DOHH2 (cell line): ENCODE measurements at regions not wholly inside any gene's neighbourhood (a gene's known extent, or its start where the extent isn't known, plus 50 kb on each side); places are given as distances from the start of the nearest gene placed in this dataset.
A peak's percentile ranks its signal among the peaks of the same experiment; 100 is the strongest.

Source experiments
- H3F3A ChIP-seq: fragments of 200-600 bp; sonication (generic), shearing (Covaris generic); 2 replicates; pipeline ENCODE4 v1.6.0; 2016; ENCODE audit warnings: antibody characterized with exemption, mild to moderate bottlenecking; ENCODE audit not compliant: control insufficient read depth, insufficient read depth
- H3K27ac ChIP-seq: fragments of 200-600 bp; sonication (generic); 2 replicates; pipeline ENCODE4 v1.5.1; 2014; ENCODE audit warnings: low read depth, mild to moderate bottlenecking, low read length, moderate library complexity
- H3K27me3 ChIP-seq: fragments of 200-600 bp; sonication (generic); 2 replicates; pipeline ENCODE4 v1.6.1; 2014; ENCODE audit warnings: mild to moderate bottlenecking, low read length, mixed read lengths; ENCODE audit not compliant: control insufficient read depth
- H3K36me3 ChIP-seq: fragments of 200-600 bp; sonication (generic); 2 replicates; pipeline ENCODE4 v1.6.1; 2014; ENCODE audit warnings: mild to moderate bottlenecking, low read length, moderate library complexity, mixed read lengths; ENCODE audit not compliant: control insufficient read depth
- H3K4me1 ChIP-seq: fragments of 200-600 bp; sonication (generic); 2 replicates; pipeline ENCODE4 v1.6.1; 2014; ENCODE audit warnings: mild to moderate bottlenecking, low read length, mixed read lengths; ENCODE audit not compliant: control insufficient read depth
- H3K4me2 ChIP-seq: fragments of 200-600 bp; sonication (generic); 2 replicates; pipeline ENCODE4 v1.6.0; 2014; ENCODE audit warnings: mild to moderate bottlenecking, low read length, moderate library complexity
- H3K4me3 ChIP-seq: fragments of 200-600 bp; sonication (generic); 2 replicates; pipeline ENCODE4 v1.5.1; 2014; ENCODE audit warnings: mild to moderate bottlenecking, low read length, mixed read lengths
- H3K79me2 ChIP-seq: fragments of 200-600 bp; sonication (generic); 2 replicates; pipeline ENCODE4 v1.6.1; 2014; ENCODE audit warnings: mild to moderate bottlenecking, low read length, mixed read lengths; ENCODE audit not compliant: control insufficient read depth
- H3K9me2 ChIP-seq: fragments of 200-600 bp; sonication (generic); replicated peaks from 2 replicates; pipeline ENCODE4 v1.6.1; 2014; ENCODE audit warnings: mild to moderate bottlenecking, low read length, mixed read lengths; ENCODE audit not compliant: control insufficient read depth
- H3K9me3 ChIP-seq: fragments of 200-600 bp; sonication (generic); 2 replicates; pipeline ENCODE4 v1.6.1; 2014; ENCODE audit warnings: antibody characterized with exemption, low read length, mixed read lengths; ENCODE audit not compliant: control insufficient read depth, insufficient read depth
- H4K20me1 ChIP-seq: fragments of 200-600 bp; sonication (generic); 2 replicates; pipeline ENCODE4 v1.6.0; 2014; ENCODE audit warnings: low read depth, mild to moderate bottlenecking, antibody characterized with exemption, low read length, moderate library complexity; ENCODE audit not compliant: control insufficient read depth, insufficient read depth
- EZH2phosphoT487 ChIP-seq: fragments of 200-600 bp; sonication (generic); IDR thresholded peaks from 2 replicates; pipeline ENCODE4 v1.6.1; 2017; ENCODE audit warnings: borderline replicate concordance, mild to moderate bottlenecking, antibody characterized with exemption, low read length, moderate library complexity, mixed read lengths
- TF ChIP-seq, protein P1 (sequence below): fragments of 200-600 bp; sonication (generic); IDR thresholded peaks from one replicate; pipeline ENCODE4 v1.5.1; 2014; ENCODE audit warnings: antibody characterized with exemption, mild to moderate bottlenecking, low read depth, low read length; ENCODE audit not compliant: poor library complexity, severe bottlenecking

DNA sequence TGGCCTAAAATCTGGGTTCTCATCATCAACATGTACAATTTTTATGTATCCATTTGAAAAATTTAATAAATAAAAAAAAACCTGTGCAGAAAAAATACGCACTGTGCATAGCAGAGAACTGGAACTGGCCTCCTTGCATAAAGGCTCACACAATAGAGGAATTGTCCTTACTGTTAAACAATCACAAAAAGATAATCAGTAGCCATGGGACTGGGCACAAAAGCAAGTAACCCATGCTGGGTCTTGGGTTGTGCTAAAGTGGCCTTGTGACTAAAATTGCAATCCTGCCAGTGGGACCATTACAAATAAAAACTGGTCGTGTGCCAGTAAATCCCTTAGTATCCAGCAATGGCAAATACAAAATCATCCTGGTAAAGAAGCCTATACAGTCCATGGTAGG lies 1646.6 kb downstream of the MAT2B start:
- H3K4me3 ChIP-seq = no peak overlapping the region
- TF ChIP-seq, protein P1, sequence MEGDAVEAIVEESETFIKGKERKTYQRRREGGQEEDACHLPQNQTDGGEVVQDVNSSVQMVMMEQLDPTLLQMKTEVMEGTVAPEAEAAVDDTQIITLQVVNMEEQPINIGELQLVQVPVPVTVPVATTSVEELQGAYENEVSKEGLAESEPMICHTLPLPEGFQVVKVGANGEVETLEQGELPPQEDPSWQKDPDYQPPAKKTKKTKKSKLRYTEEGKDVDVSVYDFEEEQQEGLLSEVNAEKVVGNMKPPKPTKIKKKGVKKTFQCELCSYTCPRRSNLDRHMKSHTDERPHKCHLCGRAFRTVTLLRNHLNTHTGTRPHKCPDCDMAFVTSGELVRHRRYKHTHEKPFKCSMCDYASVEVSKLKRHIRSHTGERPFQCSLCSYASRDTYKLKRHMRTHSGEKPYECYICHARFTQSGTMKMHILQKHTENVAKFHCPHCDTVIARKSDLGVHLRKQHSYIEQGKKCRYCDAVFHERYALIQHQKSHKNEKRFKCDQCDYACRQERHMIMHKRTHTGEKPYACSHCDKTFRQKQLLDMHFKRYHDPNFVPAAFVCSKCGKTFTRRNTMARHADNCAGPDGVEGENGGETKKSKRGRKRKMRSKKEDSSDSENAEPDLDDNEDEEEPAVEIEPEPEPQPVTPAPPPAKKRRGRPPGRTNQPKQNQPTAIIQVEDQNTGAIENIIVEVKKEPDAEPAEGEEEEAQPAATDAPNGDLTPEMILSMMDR = no peak
- no peak for TF ChIP-seq EZH2phosphoT487
- H4K20me1 ChIP-seq = no peaks in the 10 kb centered on the region
- H3K79me2 ChIP-seq = no peaks in the 10 kb centered on the region
- H3K9me3 ChIP-seq = no peaks in the 10 kb centered on the region
- no peaks in the 10 kb centered on the region for H3K9me2 ChIP-seq
- H3K36me3 ChIP-seq = no peaks in the 10 kb centered on the region
- no peaks in the 10 kb centered on the region for H3F3A ChIP-seq
- no peaks in the 10 kb centered on the region for H3K27me3 ChIP-seq
- no peak overlapping the region for H3K4me2 ChIP-seq
- no peak overlapping the region for H3K27ac ChIP-seq
- no peaks in the 10 kb centered on the region for H3K4me1 ChIP-seq

DNA sequence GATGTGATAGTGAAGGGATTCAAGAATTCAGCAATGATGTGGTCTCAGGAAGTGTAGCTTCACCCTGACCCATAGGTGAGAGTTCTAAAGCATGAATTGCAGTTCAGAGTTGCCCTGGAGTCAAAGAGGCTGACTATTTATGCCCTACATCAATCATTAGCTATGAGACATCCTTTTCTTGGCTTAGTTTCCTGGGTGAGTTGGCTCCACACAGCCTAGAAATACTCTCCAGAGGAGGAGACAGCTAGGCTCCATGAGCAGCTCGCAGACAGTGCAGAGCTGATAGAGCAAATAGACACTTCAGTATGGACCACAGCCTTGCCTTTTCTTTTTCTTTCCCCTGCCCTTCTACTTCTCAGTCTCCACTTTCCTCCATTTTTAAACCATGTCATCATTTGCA lies 1651.8 kb downstream of the MAT2B start:
- Histone ChIP-seq H3K4me1 (no peaks in the 10 kb centered on the region), H3K27ac (no peak overlapping the region), H3K79me2 (no peaks in the 10 kb centered on the region), H3K4me3 (no peak overlapping the region), H3K9me3 (no peaks in the 10 kb centered on the region), H3K36me3 (no peaks in the 10 kb centered on the region), H3K27me3 (no peaks in the 10 kb centered on the region), H3K9me2 (no peaks in the 10 kb centered on the region), H3F3A (no peaks in the 10 kb centered on the region), H4K20me1 (no peaks in the 10 kb centered on the region), H3K4me2 (no peak overlapping the region)
- TF ChIP-seq, protein P1 = no peak
- no peak for TF ChIP-seq EZH2phosphoT487

DNA sequence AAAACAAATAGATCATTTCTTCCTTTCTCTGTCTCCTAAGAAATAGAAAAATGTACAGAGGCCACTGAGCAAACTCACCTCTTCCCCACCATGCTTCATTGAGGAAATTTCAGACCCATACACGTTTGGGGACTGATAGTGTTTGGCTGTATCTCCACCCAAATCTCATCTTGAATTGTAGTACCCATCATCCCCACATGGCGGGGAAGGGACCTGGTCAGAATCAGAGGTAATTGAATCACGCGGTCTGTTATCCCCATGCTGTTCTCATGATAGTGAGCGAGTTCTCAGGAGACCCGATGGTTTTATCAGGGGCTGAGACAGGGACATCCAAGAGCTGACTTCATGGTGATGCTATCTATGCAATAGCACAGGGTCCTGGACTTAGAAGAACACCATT lies 1655.8 kb downstream of the MAT2B start:
- Histone ChIP-seq H3K9me3 (no peaks in the 10 kb centered on the region), H3F3A (no peaks in the 10 kb centered on the region)

More for the DNA sequence above, 1655.8 kb downstream of the MAT2B start:
- H3K4me3 ChIP-seq = no peak overlapping the region
- H3K27me3 ChIP-seq = no peaks in the 10 kb centered on the region
- H3K27ac ChIP-seq = no peak overlapping the region
- H3K4me1 ChIP-seq = no peaks in the 10 kb centered on the region
- H3K4me2 ChIP-seq = no peak overlapping the region
- no peaks in the 10 kb centered on the region for H3K36me3 ChIP-seq
- H3K79me2 ChIP-seq = no peaks in the 10 kb centered on the region
- TF ChIP-seq EZH2phosphoT487 = no peak
- TF ChIP-seq, protein P1 = peak; percentile 35
- no peaks in the 10 kb centered on the region for H4K20me1 ChIP-seq
- no peaks in the 10 kb centered on the region for H3K9me2 ChIP-seq
